A673 (cell line): ENCODE measurements at regions not wholly inside any gene's neighbourhood (a gene's known extent, or its start where the extent isn't known, plus 50 kb on each side); places are given as distances from the start of the nearest gene placed in this dataset.

Experiments used
- BruUV-seq: library from RNA; stranded (reverse); fragments of 400-500 nt; replicated peaks from 2 replicates; lab custom pipeline; 2021; lab: Mats Ljungman, UMichigan
- CTCF ChIA-PET: fragments of 300-600 bp; sonication (Branson Sonifier 250); formaldehyde crosslinking; loops from one replicate; lab custom pipeline; 2022; ENCODE audit warnings: antibody characterized with exemption; lab: Charles Lee
- POLR2A ChIA-PET: fragments of 300-600 bp; sonication (Branson Sonifier 250); formaldehyde crosslinking; loops from one replicate; lab custom pipeline; 2022; ENCODE audit warnings: antibody characterized with exemption; ENCODE audit not compliant: low non-redundant PET; lab: Charles Lee
- DNase-seq: peaks from one replicate; pipeline ENCODE4 v3.0.0-alpha.2; 2015; ENCODE audit warnings: low spot score
- H3K27ac ChIP-seq: fragments of 200-600 bp; sonication (generic); 2 replicates; pipeline ENCODE4 v1.5.1; 2016; ENCODE audit warnings: mixed run types, low read depth, mild to moderate bottlenecking, mixed read lengths, antibody characterized with exemption, low read length; ENCODE audit not compliant: poor library complexity, severe bottlenecking
- H3K27me3 ChIP-seq: fragments of 200-600 bp; sonication (generic); replicated peaks from 2 replicates; pipeline ENCODE4 v1.6.1; 2017; ENCODE audit warnings: mixed run types, low read depth, mild to moderate bottlenecking, mixed read lengths, antibody characterized with exemption, low read length; ENCODE audit not compliant: insufficient read depth, poor library complexity
- H3K36me3 ChIP-seq: fragments of 200-600 bp; sonication (generic); 2 replicates; pipeline ENCODE4 v1.6.1; 2016; ENCODE audit warnings: mixed run types, mild to moderate bottlenecking, mixed read lengths, antibody characterized with exemption, low read length; ENCODE audit not compliant: insufficient read depth, poor library complexity, severe bottlenecking
- H3K4me1 ChIP-seq: fragments of 200-600 bp; sonication (generic); 2 replicates; pipeline ENCODE4 v1.6.1; 2017; ENCODE audit warnings: mixed run types, mild to moderate bottlenecking, mixed read lengths, antibody characterized with exemption, low read length; ENCODE audit not compliant: insufficient read depth, poor library complexity, severe bottlenecking
- H3K4me3 ChIP-seq: fragments of 200-600 bp; sonication (generic); 2 replicates; pipeline ENCODE4 v1.5.1; 2016; ENCODE audit warnings: low read depth, mixed run types, mild to moderate bottlenecking, mixed read lengths, low read length; ENCODE audit not compliant: poor library complexity, severe bottlenecking
- H3K9me3 ChIP-seq: fragments of 200-600 bp; sonication (generic); 2 replicates; pipeline ENCODE4 v1.6.1; 2016; ENCODE audit warnings: mixed run types, low read depth, mild to moderate bottlenecking, mixed read lengths, antibody characterized with exemption, low read length; ENCODE audit not compliant: poor library complexity, severe bottlenecking
- CTCF ChIP-seq: fragments of 300-800, 200-600 bp; sonication (generic); conservative IDR thresholded peaks from 2 replicates; pipeline ENCODE4 v1.5.1; 2017; ENCODE audit warnings: low read depth, mild to moderate bottlenecking, antibody characterized with exemption, low read length, moderate library complexity, mixed read lengths
- EZH2 ChIP-seq: fragments of 200-600 bp; sonication (generic); IDR thresholded peaks from 2 replicates; pipeline ENCODE4 v1.6.1; 2017; ENCODE audit warnings: borderline replicate concordance, low read depth, mild to moderate bottlenecking, mixed read lengths, antibody characterized with exemption, low read length; ENCODE audit not compliant: poor library complexity, severe bottlenecking
- intact Hi-C: fragments of 100-400 bp; cut with micrococcal nuclease; formaldehyde crosslinking; loops from one replicate; pipeline ENCODE4 v1.10.0; 2022; ENCODE audit not compliant: unreplicated experiment

GRCh38 chr1:96076589-96076988, 645.0 kb upstream of the PTBP2 start:
- no TSS peak for BruUV-seq
- H3K4me3 ChIP-seq = no peak overlapping the region
- intact Hi-C loops = no loop called here
- POLR2A ChIA-PET = no interaction called here
- DNase-seq = no peak
- H3K9me3 ChIP-seq = no peaks in the 10 kb centered on the region
- CTCF ChIA-PET = no interaction called here
- no peaks in the 10 kb centered on the region for H3K36me3 ChIP-seq
- no peaks in the 10 kb centered on the region for H3K4me1 ChIP-seq
- no peak for TF ChIP-seq EZH2
- no peak overlapping the region for H3K27ac ChIP-seq
- no peaks in the 10 kb centered on the region for H3K27me3 ChIP-seq

- ChIA-PET CTCF (no interaction called here), POLR2A (no interaction called here)
- intact Hi-C loops = no loop called here
Observed at GRCh38 chr1:96079581-96079980, 642.0 kb upstream of the PTBP2 start.

GRCh38 chr1:96080925-96081324, 640.7 kb upstream of the PTBP2 start:
- CTCF ChIA-PET = interaction anchor here (0.6 to 1.0 kb wide), 2 partner anchors 969 to 1967 kb away, joined by 3 to 5 read pairs; no protein-coding TSS in a partner anchor

More at GRCh38 chr1:96079581-96079980, 642.0 kb upstream of the PTBP2 start:
- Histone ChIP-seq H3K36me3 (no peaks in the 10 kb centered on the region), H3K4me3 (no peak overlapping the region), H3K27me3 (no peaks in the 10 kb centered on the region), H3K27ac (no peak overlapping the region), H3K9me3 (no peaks in the 10 kb centered on the region), H3K4me1 (no peaks in the 10 kb centered on the region)
- BruUV-seq = no TSS peak
- TF ChIP-seq CTCF (no peak), EZH2 (no peak)
- DNase-seq = no peak

More at GRCh38 chr1:96080925-96081324, 640.7 kb upstream of the PTBP2 start:
- peak; percentile 32 for DNase-seq
- POLR2A ChIA-PET = no interaction called here
- intact Hi-C loops = no loop called here
- BruUV-seq = no TSS peak
- H3K9me3 ChIP-seq = no peaks in the 10 kb centered on the region
- no peak overlapping the region for H3K27ac ChIP-seq
- no peak overlapping the region for H3K4me3 ChIP-seq
- H3K36me3 ChIP-seq = no peaks in the 10 kb centered on the region
- TF ChIP-seq EZH2 = no peak
- TF ChIP-seq CTCF = peak; percentile 37
- no peaks in the 10 kb centered on the region for H3K27me3 ChIP-seq
- H3K4me1 ChIP-seq = no peaks in the 10 kb centered on the region
